NAMALWA (cell line): ENCODE measurements at regions not wholly inside any gene's neighbourhood (a gene's known extent, or its start where the extent isn't known, plus 50 kb on each side); places are given as distances from the start of the nearest gene placed in this dataset.

Source experiments
- DNase-seq: peaks from one replicate; pipeline ENCODE4 v3.0.0-alpha.2; 2015; ENCODE audit warnings: low spot score

DNA sequence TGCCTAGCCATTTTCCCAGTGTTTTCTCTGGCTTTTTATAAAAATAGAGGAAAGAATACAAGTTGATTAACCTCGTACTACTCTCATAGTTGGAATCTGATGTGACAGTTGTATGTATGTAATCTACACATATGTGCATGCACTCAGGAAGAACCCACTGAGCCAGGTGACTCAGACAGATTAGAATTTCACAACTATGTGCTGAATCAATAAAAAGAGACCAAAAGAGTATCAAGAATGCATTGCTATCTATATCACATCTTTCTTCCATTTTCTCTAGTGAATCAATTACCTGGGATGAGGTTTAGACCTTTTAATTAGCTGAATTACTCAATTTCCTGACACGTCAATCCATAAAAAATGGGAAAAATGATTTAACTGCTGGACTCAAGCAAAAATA, 319.3 kb upstream of the ATP10A start:
- DNase-seq, result no peak

DNA sequence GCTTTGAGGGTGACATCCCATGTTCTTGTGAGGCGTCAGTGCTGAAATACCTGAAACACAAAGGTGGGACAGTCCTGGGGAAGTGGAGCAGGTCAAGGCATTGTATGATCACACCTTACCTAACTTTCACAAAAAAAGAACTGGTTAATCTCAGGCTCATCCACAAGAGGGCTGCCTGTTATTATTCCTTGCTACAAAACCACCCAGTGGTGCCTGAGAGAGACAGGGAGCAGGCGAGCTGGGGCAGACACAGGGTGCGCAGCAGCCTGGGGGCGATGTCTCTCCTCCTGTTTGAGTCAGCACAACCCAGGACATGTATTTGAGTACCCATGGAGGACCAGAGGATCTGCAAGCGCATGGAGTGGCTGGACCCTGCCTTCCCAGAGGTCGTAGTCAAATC, 316.8 kb upstream of the ATP10A start:
- peak; percentile 21 for DNase-seq

DNA sequence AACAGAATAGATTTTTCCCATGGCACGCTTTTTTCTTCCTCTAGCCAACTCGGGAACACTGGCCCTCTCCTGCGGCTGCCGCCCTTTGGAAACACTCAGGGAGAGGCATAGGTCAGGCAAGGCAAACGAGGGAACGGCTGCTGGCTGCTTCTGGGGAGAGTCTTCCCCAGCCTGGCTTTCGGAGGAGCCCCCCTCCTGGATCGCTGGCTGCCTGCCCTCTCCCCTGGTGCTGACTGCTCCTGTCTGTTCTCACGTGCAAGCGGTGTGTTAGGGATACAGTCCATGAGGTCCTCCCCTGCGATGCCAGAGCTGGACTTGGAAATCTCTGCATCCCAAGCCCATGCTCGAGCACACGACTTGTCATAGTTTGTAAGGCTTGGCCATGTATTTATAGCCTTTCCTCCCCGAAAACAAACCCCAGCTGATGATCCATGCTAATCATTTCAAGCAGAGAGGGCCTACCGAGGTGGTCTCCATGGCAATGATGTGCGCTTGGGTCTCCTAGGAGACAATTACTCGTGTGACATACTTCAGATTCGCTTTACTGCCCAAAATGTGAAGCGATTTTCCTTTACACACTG, 315.6 kb upstream of the ATP10A start:
- DNase-seq, result no peak

DNA sequence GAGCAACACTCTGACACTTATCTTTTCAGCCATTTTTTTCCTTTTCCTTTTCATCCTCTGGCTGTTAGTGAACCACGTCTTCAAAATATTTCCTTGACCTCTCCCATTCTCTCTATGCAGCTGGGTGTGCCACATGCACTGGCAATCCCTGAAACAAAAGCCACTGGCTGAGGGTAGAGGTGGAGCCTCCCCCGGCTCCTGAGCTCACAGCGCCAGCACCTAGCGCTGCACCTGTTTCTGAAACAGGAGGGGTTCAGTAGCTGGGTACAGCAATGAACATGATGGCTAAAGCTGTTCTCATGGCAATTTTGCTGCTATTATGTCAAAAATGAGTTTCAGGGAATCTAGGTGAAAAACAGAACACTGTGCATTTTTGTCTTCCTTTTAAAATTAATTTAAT, 314.7 kb upstream of the ATP10A start:
- DNase-seq, result no peak

DNA sequence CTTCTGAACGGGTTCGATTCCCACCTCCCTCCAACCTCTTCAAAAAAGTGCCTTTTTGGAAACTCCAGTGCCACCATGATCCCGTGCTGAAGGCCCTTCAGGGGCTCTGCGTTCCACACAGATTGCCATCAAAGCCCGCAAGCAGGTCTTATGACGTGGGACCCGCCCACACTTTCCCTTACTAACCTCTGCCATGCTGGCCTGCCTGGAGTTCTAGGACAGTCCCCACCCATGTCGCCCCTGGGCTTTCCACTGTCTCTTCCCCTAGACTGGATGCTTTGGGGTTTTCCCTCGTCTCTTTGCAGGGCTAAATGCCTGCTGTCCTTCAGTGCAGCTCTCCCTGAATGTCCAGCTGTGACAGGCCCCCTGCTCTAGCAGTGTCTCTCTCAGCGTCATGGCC, 313.7 kb upstream of the ATP10A start:
- DNase-seq, result no peak

DNA sequence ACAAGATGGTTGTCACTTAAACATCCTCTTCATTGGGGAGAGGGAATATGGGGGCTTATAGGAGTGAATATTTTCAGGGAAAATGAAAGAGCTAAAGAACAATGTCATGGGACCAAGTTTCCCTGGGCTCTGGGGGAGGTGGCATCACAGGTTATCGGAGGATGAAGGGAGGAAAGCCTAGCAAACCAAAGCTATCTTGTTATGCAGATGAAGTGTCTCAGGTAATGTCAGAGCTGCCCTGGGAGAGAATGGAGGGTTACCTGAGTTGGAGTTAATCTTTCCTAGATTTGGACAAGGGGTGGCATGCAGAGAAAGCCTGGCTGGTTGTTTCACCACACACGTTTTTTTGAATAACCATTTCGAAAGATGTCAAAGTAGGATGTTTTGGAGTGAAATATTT, 308.1 kb upstream of the ATP10A start:
- no peak for DNase-seq

DNA sequence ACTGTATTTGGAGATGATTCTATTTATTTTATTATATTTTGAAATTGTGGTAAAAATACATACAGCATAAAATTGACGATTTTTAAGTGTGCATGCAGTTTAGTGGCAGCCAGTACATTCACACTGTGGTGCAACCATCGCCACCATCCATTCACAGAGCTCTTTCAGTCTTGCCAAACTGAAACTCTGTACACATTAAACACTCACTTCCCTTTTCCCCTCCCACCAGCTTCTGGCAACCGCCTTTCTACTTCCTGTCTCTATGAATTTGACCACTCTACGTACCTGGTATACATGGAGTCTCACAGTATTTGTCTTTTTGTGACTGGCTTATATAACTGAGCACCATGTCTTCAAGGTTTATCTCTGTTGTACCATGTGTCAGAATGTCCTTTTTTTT, 303.3 kb upstream of the ATP10A start:
- DNase-seq, result peak; percentile 25

DNA sequence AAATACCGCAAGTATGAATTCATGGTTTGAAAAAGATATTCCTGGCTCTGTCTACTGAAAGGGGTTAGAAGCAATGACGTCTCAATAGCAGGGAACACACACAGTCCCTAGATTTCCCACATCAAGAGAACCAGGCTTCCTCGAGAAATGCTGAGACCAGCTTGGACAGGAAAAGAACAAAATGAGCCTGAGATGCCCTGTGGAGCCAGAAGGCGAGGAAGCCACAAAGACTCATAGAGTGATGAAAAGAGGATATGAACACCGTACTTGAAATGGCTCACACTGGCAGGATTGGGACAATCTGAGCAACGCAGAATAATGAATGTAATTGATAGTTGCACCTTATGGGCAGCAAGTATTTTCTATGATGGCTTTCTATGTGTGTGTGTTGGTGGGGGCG, 302.4 kb upstream of the ATP10A start:
- DNase-seq, result no peak

DNA sequence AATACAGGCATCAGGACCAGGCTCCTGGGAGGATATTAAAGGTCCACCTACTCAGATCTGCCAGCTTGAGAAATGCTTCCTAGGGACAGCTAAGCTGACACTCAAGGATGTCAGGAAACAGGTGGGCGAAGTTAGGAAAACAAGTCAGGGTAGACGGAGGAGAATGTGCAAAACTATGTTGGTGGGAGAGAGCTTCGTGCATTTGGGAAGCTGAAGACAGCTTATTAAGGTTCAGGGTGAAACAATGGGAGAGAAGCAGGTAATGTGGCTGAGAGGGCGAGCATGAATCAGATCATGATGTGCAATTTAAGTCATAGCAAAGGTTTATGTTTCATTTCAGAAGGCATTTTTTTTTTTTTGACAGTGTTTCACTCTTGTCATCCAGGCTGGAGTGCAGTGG, 297.2 kb upstream of the ATP10A start:
- DNase-seq, result no peak

DNA sequence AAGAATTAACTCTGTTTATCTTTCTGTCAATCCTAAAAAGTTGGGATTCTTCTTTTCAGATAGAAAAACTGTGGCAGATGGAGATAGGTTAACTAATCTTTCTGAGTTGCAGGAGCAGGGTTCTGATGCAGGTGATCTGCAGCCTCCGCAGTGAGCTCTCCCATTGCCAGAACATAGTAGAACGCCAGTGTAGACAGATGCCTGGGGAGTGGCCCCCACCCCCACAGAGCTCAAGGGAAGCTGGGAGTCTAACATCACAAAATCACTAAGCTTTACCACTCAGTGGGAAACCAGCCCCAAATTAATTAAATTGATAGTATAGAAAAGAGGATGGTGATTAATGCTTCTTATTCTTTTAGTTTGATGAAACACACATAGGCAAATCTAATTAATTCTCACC, 295.0 kb upstream of the ATP10A start:
- DNase-seq, result no peak

DNA sequence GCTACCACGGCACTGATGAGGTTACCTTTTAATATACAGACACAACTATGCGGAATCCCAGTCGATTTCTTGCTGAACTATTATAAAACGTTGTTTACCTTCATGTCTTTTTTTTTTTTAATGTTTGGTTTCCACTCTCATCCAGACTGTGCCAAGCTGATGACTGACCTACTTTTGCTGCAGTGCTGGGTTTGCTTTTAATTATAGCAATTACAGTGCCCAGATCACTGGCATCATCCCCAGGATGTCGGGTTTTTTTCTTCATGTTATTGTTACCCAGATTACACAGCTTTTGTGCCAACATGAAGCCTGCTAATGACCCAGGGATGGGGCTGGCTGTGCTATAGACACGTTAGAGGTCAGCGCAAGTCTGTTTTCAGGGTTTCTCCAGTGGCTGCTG, 294.0 kb upstream of the ATP10A start:
- no peak for DNase-seq

DNA sequence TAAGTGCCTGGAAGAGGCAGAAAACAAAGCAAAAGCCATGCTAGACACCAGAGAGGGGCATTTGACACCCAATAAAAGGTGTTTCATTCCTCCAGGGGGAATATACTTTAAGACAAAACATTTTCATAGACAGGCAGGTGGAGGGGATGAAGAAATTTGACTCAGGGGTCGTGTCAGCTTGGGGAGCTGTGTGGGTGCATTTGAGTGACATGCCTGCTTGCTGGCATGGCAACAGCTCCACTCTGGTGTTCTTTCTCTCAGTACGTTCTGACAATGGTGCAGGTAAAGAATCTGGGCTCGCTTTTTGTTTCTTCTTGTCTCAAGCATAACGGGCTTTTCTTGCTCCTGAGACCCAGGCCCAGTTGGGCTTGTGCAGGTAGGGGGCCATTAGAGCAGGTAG, 292.9 kb upstream of the ATP10A start:
- no peak for DNase-seq

DNA sequence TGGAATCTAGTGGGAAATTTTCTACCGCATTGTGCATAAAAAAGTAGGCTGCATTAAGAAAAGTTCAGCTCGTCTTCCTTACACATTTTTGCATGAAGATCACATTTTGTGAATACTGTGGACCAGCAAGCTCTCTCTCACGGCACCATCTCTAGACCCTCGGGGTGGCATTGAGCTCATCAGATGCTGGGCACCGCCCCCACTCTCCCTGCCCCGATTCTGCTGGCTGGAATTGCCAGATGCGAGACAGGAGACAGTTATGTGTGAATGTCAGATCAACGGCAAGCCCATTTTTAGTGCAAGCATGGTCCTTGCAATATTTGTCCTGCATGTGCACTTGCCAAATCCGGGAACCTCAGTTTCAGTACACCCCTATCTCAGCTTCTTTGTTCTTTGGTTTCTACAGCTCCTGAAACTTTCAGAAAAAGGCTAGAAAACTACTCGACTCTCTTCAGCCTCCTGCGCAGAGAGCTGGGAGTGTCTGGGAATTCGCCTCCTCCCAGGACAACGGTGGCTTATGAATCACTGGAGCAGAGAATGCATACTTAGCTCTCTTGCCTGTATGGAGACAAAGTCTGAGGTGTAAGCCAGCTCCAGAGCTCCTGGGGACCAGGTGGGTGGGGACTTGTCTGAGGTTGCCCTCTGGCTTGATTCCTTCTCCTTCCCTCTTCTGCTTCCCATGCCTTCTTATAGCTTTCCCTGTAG, 285.2 kb upstream of the ATP10A start:
- DNase-seq, result no peak

DNA sequence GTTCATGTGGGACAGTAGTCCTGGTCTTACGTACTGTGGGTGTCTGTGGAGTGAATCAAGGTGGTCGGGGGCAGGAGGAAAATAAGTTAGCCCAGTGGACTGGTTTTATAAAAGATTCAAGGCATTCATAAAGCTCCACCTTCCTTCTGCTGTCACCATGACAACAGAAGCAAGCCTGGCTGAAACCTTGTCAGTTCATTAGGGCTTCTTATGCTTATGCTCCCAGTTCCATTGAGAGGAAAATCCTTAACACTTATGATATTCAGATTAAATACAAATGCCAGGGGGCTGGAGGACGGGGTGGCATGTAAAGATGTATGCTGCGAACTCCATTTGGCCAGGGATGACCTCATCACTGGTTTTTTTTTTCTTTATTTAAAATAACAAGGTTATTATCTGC, 283.1 kb upstream of the ATP10A start:
- no peak for DNase-seq

DNA sequence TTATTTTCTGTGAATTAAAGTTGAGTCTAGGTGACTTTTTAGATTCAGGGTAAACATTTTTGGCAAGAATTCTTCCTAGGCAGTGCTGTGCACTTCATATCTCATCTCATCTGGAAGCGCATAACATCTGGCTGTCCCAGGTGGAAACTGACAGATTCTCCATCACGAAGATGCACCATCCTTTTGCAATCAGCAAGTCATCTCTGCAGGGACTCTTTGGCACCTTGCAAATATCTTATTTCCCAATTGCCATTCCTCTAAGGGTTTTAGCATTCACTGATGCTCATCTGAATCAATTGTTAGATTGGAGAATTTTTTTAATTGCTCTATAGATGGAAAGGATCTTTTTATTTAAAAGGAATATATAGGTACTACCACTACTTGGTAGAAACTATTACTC, 282.7 kb upstream of the ATP10A start:
- DNase-seq, result no peak

DNA sequence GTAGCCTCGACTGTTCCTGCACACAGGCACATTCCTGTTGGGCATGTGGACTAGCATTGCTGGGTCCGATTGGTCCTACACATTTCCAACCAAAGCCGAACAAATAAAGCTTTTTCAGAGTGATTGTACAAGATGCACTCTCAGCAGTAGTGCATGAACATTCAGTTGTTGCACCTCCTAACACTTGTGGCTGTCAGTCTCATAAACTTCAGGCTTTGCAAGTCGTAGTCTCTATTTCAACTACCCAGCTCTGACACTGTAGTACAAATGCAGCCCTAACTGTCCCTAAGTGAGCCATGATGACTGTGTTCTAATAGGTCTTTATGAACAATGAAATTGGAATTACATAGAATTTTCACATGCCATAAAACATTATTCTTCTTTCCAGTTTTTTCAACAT, 281.7 kb upstream of the ATP10A start:
- DNase-seq, result no peak

DNA sequence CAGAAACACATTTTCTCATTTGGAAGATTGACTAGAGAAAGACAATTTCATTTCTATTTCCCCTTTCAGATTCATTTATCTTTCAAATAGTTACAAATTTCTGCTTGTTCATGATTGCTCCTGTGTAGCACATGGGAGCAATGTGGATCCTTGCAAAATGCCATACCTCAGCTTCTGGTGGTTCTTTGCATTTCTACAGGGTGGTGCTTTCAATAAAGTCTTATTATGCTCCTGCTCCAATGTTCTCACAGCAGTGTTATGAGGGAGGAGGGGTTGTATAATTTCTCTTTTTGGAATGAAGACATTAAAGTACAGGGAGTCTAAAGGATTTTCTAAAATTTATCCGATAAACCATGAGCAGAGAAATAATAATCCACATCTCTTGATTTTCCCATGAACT, 280.1 kb upstream of the ATP10A start:
- DNase-seq, result no peak

DNA sequence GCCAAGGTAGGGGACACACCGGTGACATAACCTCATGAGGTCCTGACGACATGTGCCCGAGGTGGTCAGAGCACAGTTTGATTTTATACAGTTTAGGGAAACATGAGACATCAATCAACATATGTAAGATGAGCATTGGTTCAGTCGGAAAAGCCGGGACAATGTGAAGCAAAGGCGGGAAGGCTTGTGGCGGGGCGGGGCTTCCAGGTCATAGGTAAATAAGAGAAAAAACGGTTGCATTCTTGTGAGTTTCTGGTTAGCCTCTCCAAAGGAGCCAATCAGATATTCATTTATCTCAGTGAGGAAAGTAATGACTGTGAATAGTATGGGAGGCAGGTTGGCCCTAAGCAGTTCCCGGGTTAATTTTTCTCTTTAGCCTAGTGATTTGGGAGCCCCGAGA, 271.7 kb upstream of the ATP10A start:
- no peak for DNase-seq

DNA sequence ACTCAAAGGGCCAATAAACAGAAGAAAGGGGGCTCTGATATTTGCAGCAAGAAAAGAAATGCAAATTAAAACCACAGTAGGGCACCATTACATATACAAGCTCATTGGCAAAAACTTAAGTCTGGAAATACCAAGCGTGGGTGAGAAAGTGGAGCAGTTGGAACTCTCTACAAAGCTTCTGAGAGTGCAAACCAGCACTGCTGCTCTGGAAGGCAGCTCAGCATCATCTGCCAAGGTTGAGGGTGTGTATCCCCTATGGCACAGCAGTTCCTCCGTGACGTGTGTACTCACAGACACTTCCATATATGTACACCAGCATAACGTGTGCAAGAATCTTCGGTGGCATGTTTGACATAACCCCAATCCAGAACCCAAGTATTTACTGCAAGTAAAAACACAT, 271.0 kb upstream of the ATP10A start:
- no peak for DNase-seq

DNA sequence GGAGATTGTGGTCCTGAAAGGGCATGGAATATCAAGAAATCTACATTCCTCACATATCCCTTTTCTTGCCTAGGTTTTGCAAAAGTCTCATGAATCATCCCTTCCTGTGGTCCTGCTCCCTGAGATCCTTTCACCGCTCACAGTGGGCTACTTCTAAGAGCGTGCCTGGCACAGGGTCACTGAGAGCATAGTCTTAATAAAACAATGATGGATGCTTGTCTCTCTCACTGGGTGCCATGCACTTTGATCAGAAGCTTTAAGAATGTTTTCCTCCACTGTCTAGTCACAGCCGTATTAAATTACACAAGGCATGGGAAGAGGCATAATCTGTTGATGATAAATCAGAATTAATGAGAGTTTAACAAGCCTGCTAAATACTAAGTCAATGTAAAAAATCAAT, 269.7 kb upstream of the ATP10A start:
- DNase-seq, result no peak

DNA sequence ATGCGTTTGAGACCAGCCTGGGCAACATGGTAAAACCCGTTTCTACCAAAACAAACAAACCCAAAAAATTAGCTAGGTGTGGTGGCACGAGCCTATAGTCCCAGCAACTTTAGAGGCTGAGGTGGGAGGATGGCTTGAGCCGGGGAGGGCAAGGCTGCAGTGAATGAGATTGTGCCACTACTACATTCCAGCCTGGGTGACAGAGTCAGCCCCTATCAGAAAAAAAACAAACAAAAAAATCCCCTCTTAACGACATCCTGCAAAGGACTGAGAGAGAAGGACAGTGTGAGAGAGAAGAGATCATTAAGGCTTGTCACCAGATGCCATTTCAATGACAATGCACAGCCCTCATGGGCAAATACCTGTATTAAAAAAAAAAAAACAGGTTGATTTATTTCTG, 266.7 kb upstream of the ATP10A start:
- no peak for DNase-seq

DNA sequence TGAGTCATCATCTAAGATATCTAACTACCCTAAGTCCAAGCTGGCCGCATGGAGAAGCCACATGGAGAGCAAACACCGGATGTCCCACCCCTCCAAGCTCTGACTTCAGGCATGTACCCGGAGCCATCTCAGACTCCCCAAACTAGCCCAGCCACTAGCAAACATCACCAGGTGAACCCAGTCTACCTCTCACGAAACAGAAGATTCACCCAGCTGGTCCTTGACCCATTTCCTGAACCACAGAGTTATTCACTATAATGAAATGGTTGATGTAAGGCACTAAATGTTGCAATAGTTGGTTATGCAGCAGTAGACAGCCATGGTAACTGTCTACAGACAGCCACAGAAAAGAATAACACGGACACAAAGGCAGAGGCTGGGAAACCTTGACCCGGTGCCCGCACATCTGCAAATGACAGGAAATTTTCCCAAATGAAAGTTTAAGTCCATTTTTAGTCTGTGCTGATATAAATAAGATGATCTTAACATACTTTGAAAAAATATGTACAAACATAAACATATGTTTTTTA, 265.5 kb upstream of the ATP10A start:
- DNase-seq, result no peak

DNA sequence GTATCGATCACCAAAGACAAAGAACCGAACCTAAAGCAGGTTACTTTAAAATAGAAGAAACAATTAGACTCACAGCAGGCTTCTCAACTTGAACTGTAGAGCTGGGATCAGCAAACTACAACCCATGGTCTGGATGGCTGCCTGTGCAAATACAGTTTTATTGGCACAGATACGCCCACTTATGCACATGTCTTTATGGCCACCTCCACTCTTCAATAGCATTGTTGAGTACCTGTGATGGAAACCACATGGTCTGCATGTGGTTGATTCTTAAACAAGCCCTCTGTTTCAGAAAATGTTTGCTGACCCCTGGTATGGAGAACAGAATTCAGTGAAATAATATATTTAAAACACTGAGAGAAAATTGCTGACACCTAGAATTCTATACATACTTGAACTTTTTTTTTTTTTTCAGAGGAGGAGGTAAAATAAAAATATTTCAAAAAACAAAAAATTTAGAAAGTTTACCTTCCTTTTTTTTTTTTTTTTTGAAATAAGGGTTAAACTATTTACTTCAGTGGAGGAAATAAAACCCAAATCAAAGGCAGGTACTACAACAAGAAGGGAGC, 263.8 kb upstream of the ATP10A start:
- DNase-seq, result no peak

DNA sequence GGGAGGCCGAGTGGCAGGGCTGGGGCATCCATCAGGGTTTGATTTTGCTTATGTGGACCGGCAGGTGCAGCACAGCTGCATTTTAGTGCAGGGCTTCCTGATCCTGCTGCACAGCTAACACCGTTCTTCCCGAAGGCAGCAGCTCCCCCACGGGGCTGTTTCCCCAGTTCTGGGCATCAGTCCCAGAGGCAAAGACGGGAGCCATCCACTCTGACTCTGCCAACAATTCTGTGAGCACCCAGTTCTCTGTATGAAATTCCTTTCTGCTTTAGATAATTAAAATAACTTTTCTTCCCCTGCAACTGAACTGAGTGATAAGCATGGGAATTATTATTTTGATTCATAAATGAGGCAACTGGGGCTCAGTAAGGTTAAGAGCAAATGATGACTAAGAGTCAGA, 262.9 kb upstream of the ATP10A start:
- DNase-seq, result no peak
